HG03039 (cell line): ENCODE measurements at regions not wholly inside any gene's neighbourhood (a gene's known extent, or its start where the extent isn't known, plus 50 kb on each side); places are given as distances from the start of the nearest gene placed in this dataset.

ENCODE experiments used
- ATAC-seq: cut with Tn5 transposase; IDR thresholded peaks from one replicate; pipeline ENCODE4 v1.9.1; 2021; ENCODE audit warnings: mild to moderate bottlenecking, moderate library complexity; ENCODE audit not compliant: unreplicated experiment

DNA sequence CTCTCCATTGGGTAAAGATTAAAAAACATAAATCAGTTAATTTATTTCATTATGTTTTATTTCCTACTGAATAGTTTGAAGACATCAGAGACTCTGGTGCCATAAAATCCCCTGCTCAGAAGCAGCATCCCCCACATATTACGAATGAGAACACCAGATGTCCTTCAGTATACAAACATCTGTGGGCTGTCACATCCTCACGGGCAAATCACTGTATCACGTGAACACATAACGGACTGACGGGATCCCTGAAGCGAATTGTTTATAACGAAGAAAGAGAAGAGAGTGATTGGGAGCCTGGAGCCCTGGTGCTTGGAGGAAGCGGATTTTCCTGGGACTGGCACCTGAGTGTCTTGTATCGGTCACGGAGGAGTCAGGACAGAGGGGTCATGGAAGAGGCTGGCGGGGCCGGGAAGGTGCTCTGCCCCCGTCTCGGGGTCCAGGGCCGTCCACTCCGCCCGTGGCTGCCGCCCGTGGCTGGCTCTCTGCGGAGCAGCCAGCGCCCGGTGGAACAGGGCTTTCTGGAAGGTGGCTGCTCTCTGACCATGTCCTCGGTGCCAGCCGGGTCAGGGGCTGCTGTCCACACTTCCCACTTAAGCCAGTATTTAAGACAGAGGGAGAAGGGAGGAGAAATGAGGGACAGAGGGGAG is 452.7 kb upstream of the FAT1 start:
- ATAC-seq = no peak

DNA sequence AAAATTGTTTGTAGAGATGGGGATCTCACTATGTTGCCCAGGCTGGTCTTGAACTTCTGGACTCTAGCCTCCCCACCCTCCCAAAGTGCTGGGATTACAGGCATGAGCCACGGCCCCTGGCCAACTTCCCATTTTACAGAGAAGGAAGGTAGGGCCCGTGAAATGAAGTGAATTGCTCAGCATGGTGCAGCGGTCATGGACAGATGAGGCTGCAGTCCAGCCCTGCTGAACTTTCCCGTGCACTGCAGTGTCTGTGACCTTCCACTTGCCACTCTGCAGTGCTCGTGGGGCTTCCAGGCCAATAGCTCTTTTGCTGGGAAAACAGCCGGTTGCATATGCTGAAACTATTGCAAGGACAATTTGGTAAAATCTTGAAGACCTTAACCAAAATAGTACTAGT is 454.4 kb upstream of the FAT1 start:
- ATAC-seq = no peak

DNA sequence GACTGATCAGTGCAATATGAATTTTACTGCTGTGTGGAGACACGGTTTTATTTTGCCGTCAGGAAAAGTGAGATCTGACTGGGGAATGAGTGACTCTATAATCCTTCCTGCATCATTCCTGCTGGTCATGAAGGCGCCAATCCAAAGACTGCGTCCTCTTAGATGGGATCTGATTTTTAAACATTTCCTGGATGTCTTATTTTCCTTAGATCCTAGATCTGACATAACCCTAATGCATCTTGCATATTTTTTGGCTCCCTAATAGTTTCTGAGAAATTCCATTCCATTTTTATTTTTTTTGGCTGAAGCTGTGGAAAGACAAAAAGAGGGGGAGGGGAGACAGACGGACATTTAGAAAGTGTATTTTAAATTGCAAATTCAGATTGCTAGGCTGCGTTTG is 454.9 kb upstream of the FAT1 start:
- no peak for ATAC-seq

DNA sequence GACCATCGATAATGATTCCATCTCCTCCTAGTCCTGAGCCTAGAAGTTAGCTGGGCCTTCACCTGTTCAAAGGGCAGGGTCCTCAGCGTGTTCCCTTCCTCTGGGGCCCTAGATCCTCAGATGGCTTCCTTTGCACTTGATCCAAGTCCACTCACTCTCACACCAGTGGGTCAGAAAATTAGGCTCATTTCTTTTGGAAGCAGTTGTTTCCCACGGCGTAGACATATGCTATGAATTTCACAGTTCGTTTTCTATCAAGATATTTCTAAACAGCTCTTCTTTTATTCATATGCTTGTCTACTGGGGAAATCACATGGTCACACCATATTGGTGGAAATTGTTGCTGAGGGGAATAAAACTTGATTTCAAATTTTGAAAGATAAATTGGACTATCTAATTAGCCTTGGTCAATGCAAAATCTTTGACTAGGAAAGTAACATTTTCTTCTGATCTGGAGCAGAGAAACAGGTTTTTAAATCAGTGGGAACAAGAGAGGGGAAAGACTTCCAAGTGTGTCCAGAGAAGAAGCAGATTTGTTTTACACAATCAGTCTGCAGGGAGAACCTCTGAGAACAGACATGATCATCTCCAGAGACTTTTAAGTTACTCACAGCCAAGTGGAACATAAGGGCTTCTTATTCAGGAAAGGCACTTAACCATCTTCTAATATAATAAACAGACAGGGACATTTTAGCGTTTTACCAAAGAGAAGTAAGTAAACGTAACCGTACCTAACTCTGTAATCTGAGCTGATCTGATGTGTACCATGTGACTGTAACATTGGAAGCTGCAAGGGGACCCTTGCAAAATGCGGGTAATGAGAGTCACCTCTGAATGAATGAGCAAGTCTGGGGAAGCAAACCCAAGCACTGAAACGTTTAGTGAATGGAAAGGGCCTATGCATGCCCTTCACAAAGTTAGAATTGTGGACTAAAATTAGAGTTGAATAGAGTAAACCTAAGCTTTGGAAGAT is 455.7 kb upstream of the FAT1 start:
- no peak for ATAC-seq

DNA sequence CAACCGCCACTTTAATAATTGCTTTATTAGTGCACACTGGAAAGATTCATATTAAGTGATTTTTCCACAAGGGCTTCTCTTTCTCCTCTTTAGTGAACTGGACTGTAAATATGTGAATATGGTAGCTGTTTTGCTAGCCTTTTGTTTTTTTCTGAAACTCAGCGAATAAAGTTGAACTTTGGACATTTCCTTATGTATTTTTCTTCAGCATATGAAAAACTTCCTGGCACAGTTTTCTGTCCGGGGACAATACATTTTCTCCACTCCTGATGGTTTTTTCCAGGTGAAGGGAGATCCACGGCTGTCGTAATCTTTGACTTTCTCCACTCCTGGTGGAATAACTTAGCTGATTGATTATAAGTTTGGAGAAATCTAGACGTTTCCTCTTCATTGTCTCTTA is 457.4 kb upstream of the FAT1 start:
- no peak for ATAC-seq

DNA sequence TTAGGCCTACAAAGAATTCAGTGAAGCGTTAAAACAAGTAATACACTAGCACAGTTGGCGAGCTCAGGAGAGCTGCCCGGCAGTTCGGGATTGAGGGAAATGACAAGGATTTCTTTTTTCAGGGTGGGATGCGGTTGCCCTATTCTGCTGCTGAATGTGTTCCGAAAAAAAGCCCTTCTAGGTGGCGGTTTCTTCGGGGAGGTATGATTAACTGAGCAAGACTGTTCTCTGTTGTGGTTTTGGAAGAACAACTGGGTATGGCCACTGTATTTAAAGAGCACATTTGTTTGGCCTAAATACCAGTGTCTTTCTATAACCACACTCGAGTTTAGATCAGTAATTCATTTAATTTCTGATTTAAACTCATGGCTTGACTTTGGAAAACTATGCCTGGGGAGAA is 459.7 kb upstream of the FAT1 start:
- no peak for ATAC-seq

DNA sequence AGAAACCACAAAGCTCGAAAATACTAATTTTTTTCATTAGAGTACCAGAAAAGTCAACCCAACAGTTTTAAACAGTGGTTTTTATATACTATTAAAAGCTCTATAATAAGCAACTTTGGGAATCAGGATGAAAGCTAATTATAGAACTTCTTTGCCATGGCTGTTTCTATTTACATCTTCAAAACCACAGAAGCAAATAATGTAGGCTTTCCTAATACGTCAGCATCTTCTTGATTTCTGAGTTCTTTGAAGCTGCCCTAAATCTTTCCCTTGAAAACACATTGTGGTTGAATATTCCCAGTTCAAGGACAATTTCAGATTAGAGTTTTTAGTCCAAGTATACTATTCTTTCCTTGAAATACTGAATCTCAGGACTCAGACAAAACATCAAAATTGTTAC is 460.2 kb upstream of the FAT1 start:
- ATAC-seq = no peak

DNA sequence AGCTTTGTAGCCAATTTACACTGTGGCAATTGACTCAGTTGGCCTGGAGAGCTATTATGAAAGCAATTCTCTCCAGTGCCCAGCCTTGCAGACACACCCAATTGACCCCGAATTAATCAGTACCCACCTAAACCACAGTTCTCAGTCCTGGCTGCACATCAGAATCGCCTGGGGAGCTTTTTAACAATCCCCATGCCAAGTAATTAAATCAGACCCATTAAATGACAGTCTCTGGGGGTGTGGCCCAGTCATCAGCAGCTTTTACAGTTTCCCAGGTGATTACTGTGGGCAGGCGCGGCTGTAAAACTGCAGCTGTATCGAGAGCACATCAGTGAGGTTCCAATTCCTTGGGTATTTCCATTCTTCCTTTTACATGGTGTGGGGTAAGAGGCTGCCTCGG is 460.9 kb upstream of the FAT1 start:
- no peak for ATAC-seq

DNA sequence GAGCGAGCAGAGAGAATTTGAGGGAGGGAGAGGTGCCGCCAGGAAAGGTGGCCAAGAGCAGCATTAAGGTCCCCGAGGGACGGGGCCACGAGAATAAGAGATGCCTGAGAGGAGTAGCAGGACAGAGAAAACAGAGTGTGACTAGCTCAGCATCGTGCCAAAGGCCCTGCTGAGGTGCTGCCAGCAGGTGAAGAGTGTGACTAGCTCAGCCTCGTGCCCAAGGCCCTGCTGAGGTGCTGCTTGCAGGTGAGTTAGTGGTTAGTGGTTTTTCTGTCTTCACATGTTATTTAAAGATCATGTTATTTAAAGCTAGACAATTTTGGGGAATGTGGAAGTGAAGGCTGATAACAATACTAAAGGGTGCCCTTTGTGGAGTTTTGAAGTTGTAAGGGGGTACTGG is 464.5 kb upstream of the FAT1 start:
- no peak for ATAC-seq

DNA sequence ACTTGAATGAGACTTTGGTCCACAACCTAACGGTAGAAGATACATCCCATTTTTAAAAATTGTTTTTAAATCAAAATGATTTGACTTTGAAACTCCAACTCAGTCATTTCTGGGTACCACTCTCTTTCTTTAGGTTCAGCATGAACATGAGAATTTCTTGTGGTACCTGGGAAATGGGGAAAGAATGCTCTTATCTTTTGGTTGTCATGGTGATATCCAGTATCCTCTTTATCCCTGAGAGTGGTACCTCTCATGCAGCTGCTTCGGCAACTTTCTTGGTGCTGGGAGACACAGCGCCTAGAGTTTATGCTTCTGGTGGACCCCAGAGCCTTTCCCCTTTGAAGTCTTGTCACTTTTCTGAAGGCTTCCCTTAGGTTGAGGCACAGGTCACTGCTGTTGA is 465.1 kb upstream of the FAT1 start:
- ATAC-seq = no peak

DNA sequence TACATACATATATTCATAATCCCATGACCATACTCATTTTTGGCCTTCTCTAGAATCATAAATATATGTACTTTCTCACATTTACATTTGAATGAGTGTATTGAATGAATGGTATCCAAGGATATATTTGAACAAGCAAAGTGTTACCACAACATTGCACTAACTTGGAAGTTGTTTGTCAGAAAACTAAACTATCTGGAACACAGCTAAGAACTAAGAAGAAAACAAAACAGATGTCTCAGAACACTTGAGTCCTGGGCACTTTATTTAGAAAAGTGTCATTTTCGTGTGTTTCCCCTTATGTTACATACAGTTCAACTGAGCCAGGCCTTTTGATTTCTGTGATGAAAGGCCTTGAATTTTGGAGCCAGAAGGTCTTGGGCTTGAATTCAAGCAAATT is 466.7 kb upstream of the FAT1 start:
- ATAC-seq = no peak

DNA sequence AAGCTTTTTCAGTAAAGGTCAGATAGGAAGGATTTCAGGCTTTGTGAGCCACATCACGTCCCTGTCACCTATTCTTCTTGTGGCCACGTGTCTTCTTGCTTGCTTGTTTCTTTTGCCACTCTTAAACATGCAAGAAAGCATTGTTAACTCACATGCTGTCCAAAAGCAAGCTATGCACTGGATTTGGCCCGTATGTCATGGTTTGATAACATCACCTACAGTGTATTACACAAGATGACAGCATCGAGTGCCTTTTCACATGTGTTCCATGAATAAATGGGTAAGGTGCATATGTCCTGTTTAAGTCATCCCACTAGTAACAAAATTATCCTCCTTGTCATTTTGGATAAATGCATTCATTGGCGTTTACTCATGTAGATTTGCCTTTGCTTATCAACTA is 468.0 kb upstream of the FAT1 start:
- ATAC-seq = no peak

DNA sequence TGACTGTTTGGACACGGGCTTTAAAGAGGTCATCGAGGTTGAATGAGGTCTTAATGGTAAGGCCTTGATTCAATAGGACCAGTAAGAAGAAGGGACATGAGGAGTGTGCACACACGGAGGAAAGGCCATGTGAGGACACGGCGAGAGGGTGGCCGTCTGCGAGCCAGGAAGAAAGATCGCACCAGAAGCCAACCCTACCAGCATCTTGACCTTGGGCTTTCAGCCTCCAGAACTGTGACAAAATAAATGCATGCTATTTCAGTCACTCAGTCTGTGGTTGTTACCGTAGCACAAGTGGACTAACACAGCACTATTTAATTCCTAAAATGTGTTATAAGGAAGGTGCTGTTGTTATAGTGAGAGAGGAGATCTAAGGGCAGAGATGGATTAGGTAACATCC is 468.6 kb upstream of the FAT1 start:
- ATAC-seq = no peak

DNA sequence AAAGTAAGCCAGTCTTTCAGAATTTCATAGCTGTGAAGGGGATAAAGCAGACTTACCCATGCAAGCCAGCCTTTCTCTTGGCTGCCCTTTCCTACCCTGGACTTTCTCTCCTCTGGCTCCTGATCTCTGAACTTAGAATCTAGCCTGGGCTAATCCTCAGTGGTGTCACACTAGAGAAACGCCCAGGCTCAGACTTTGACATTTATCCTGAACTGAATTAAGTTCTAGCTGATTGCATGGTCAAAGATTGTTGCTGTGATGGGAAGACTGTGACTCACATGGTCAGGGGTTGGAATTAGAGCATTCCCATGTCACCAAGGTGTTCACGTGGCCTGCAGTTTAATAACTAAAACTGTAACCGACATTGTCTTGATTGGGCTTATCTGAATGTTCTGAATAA is 469.5 kb upstream of the FAT1 start:
- no peak for ATAC-seq

DNA sequence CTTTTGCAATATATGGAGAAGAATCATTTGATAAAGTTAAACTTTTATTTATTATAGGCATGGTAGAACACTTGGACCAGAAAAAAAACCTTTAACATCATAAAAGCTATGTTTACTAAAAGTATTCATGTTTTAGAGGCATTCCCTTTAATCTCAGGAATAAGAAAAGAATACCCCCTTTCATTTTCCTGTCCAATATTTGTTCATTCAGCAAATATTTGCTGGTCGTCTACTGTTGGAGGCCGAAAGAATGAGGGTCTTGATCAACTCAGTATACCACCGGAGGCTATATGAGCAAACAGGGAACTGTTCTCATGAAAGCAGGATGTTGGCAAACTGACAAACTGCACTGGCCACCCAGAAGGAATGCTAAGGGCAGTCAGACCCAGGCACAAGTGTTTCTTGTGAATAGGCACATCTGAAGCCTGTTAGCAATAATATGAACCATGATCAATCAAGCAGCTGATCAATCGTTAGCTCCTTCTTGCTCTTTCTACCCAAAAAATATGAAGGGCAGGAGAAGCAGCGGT is 480.8 kb upstream of the FAT1 start:
- no peak for ATAC-seq

DNA sequence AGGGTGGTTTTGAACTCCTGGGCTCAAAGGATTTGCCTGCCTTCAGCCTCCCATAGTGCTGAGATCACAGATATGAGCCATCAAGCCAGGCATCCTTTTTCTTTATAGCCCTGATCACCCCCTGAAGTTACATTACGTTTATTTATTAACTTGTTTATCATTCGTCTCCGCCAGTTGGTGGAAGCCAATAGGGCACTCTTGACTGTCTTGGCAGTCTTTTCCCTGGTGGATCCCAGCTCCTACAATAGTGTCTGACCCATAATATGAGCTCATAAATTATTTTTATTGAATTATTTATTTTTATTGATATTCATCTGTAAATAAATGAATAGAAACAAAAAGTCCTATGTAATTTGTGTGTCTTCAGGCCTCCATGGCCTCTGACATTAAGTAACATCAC is 484.3 kb upstream of the FAT1 start:
- no peak for ATAC-seq

DNA sequence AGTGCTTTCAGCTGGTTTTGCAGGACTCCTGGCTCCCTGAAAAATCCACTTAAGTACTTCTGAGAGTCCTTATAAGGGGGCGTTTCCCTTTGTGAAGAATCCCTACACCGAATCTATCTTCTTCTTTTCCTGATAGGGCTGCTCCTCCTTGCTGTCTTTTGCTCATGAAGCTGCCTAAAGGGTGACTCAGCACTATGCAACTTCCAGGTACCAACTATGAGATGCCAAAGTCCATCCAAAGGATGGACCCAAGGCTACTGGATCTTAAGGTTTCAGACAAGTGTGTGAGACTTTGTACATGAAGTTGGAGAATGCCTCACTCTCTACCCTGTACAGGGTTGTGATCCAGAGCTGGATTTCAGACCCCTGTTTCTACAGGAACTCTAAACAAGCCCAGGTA is 485.0 kb upstream of the FAT1 start:
- no peak for ATAC-seq

DNA sequence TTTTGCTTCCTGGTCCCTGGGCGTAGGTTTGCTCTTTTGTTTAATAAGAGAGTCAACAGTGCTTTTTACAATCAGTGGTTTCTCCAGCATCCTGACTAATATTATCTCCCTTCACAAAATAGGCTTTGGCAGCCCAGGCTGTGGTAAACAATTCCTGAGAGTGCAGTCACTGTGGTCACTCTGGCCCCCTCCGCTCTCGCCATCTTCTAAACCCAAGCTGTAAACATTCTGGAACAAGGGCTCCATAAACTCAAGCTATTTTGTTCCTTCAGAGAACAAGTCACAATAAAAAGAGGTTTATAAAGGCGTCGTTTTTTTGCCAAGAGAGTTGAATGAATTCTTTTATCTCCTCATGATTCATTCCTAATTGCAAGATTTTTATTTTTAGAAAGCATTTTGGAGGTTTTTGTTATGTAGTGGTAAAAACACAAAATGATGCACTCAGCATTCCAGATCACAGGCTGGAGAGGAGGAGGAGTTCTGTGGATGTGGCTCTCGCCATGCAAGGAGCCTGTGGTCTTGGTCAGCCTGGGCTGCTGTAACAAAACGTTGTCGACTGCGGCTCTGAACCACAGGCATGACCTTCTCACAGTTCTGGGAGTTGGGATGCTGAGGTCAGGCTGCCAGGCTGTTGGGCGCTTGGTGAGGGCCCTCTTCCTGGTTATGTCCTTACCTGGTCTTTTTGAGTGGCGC is 486.4 kb upstream of the FAT1 start:
- no peak for ATAC-seq

DNA sequence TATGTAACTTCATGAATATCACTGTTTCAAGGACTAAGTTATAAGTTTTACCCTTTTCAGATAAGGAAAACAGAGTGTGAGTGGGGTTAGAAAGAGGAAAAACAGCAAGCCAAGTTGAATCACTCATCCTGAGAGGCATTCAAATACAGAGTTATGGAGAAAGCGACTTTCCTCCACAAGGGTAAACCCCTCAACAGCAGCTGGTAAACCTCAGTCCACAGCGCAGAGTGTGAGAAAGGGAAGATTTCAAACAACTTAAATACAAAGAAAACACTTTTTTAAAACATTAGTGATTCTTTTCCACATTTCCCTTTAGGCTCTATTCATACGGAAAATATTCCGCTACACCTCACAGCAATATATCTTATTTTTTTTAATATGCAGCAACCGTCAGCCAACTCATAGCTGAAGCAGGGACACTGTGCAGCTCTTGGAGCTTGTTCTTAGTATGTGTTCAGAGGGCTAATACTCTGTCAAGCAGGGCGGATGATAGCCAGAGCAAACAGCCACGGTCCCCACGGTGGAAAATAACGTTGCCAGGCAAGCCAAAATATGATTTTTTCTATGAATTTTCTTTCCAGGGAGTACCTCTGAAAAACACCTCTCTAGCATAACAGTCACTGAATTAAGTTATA is 488.9 kb upstream of the FAT1 start:
- no peak for ATAC-seq

DNA sequence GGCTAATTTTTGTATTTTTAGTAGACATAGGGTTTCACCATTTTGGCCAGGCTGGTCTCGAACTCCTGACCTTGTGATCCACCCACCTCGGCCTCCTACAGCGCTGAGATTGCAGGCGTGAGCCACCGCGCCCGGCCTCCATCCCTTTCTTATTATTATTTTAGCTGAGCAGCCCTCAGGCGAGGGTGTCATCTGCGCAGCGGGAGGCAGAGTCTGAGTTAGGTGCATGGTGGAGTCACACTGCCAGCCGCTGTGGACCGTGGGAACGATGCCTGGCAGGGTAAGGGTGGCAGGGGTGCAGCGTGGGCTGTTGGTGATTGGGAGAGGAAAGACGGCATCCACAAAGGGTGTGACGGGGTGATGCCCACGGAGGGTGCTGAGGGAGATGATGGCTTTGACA is 491.8 kb upstream of the FAT1 start:
- no peak for ATAC-seq

DNA sequence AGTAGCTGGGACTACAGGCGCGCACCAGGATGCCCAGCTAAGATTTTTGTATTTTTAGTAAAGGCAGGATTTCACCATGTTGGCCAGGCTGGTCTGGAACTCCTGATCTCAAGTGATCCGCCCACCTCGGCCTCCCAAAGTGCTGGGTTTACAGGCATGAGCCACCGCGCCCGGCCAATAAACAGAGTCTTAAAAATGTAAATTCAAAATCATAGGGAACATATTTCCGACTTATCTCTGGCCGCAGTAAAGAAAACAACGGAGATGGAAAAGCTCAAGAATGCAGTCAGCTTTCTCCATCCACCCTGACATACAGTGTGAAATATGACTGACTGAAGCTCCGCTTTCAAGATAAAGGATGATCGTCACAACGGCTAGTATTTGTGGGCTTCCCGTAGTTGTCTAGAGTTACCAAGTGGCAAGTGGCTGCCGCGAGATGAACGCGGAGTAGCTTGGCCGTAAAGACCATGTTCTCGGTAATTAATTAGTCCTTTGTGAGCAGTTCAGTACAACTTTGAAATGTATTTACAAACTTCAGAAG is 495.1 kb upstream of the FAT1 start:
- ATAC-seq = no peak
